ENCODE measurements at regions not wholly inside any gene's neighbourhood (a gene's known extent, or its start where the extent isn't known, plus 50 kb on each side); places are given as distances from the start of the nearest gene placed in this dataset.

DNA sequence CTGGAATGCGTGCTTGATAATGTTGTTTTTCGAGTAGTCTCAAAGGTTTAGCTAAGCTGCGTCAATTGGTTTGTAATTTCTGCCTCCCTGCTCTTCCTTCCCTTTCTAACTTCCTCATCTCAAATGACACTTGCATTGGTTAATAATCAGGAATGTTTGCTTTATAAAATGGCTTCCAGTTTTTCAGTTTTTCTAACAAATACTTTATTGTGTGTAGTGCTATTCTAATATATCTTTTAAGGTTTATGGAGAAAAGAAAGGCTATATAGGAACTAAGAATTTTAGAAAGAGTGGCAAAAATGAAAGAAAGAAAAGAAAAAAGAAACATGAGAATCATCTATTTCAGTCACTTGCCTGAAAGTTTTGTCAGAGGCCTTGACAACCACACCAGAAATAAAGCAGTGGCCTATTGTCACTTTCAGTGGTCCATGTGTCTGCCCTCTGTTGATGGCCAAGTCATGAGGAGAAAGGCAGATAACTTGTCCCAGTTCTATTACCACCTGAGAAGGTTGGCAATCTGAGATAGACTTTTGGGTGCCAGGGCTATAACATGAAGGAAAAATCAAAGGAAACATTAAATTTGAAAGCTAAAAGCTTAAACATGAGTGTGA, 221.9 kb upstream of the KITLG start:
- FAIRE-seq, result no peak

DNA sequence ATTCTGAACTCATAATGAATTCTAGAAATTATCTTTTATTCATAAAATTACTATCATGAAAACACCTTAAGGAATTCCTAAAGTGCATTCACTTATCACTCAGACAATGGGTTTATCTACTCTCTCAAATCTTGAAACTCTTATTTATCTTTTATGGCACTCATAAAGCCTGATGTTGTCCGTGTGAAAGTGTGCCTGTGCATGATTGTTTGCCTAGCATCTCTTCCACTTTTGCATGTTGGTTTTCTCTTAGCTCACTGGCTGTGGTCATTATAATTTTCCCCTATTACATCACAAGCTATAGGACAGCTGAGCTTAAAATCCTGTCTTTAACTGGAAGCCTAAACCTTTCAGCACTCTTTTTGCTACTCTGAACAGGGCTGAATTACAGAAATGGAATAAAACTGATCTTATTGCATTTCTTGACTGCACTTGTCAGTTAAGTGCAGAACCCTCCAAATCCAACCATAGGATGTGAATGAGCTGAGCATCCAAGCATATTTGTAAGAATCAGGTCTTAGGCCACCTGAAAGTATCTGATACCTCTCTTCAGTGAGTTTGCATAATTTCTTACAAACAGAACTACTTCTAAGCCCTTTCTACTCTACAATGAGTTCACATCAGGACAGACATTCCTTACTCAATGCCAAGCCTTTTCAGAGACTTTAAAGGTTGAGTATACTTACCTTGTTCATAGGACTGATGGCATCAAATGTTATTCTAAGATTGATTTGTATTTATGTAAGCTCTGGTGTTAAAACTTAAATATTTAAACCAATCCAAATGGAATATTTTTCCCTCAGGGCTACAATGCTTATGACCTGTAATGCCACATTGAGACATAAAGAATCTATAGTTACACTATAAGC, 221.2 kb upstream of the KITLG start:
- FAIRE-seq, result no peak

DNA sequence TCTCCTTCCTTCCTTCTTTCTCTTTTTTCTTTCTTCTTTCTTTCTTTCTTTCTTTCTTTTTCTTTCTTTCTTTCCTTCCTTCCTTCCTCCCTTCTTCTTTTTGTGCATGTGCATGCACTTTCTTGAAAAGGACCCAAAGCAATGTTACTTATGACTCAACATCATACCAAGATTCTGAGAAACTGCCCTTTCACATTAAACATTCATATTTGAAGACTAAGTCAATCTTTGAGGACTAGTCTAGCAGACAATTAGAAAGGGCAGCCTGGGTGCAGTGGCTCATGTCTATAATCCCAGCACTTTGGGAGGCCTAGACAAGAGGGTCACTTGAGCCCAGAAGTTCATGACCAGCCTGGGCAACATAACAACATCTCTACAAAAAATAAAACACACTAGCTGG, 212.8 kb upstream of the KITLG start:
- FAIRE-seq, result no peak

DNA sequence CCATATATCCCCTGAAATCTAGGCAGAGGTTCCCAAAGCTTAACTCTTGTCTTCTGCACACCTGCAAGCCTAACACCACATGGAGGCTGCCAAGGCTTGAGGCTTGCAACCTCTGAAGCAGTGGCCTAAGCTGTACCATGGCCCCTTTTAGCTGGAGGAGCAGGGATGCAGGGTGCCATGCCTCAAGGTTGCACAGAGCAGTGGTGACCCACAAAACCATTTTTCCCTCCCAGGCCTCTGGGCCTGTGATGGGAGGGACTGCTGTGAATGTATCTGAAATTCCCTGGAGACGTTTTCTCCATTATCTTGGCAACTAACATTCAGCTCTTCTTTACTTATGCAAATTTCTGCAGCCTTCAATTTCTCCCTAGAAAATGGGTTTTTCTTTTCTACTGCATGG, 210.0 kb upstream of the KITLG start:
- no peak for FAIRE-seq

DNA sequence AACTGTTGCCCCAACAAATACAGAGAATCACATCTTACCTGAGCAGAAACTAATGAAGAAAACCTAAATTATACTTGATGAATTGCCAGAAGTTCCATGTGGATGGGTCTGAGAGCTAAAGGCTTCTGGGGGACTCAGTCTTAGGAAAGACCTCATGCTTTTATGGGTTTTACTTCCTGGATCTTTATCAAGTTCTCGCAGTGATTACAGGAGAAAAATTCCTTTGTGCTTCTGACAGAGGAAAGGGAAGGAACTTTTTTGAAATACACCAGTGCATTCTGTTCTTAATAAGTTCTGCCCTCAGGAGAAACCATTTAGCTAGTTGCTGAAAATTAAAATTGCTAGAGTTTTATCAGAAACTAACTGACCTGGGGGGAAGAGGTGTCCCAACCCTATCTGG, 203.9 kb upstream of the KITLG start:
- no peak for FAIRE-seq

DNA sequence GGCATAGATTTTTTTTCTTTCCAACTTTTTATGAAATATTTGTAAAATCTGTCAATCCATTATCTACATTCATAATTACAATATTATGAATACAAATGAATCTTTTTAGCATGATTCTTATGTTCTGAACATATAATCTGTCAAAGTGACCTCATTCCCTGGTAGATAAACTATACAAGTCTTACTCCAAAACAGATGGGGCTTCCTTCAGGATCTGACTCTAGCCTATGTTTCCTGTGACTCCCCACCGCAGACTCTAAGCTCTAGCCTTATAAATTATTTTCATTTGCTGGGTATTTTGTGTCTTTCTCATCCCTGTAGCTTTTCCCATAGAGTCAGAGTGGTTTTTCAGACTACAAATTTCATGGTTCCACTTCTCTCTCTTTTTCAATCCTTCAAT, 202.1 kb upstream of the KITLG start:
- no peak for FAIRE-seq

DNA sequence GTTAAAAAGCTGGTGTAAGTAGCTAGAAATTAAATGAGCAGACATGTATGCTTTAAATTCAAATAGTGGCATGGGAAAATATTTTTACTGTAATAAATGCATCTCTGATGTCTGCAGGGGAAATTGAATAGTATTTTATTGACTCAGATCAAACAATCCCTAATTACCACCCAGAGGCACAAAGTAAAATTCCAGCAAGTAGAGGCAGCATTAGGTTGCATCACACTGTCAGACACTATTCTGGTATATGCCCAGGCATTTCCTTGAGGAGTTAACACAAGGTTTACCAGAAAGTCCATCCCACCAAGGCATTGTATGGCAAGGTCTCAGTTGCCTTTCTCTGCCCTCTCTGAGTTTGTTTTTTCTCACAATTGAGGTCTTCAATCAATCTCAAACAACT, 201.6 kb upstream of the KITLG start:
- no peak for FAIRE-seq

DNA sequence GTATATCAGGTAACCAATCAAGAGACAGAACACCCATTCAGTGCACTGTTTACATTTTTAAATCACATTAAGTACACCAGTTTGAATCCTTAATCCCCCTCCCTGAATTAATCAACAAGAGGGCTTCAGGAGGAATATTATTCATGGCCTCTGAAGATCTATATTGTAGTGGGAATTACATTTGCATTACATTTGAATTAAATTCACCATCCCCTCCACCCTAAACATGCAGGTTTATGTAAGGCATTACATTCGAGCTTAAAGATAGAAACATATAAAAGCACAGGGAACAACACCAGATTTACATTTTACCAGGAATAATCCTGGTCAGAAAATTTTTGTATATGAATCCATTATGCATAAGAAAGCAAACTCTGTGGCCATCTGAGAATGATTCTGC, 197.8 kb upstream of the KITLG start:
- FAIRE-seq, result no peak

DNA sequence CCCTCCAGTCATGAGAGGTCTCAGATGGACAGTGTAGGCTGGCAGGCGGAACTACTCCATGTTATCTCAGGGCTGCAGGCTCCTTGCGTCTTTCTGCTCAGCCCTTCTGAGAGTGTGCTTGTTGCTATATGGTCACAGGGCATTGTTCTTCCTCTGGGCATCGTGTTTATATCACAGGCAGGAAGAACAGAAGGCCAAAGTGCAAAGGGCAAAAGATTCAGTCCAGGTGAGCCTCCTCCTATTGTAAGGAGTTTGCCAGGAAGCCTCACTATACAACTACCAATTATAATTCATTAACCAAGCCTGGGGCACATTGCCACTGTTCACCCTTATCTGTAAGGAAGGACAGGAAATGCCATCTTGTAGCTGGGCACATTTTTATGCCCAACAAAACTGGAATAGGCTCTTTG, 195.5 kb upstream of the KITLG start:
- no peak for FAIRE-seq

DNA sequence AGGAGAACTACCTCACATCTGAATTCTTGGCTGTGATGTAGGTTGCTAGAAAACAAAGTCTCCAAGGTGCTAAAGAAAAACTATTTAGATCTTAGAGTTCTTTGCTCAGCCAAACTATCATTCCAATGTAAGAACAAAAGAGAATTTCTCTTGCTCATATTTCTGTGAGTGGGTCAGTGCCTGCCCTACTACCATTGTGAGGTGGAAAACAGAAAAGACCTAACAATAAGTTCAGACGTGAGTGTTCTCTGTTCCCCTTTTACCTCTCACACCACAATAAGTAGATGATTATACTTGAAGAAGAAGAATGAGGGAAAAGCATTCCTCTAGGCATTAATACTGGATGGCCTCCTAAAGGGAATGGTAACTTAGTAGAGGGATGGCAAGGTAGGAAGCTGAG, 187.4 kb upstream of the KITLG start:
- FAIRE-seq, result no peak

DNA sequence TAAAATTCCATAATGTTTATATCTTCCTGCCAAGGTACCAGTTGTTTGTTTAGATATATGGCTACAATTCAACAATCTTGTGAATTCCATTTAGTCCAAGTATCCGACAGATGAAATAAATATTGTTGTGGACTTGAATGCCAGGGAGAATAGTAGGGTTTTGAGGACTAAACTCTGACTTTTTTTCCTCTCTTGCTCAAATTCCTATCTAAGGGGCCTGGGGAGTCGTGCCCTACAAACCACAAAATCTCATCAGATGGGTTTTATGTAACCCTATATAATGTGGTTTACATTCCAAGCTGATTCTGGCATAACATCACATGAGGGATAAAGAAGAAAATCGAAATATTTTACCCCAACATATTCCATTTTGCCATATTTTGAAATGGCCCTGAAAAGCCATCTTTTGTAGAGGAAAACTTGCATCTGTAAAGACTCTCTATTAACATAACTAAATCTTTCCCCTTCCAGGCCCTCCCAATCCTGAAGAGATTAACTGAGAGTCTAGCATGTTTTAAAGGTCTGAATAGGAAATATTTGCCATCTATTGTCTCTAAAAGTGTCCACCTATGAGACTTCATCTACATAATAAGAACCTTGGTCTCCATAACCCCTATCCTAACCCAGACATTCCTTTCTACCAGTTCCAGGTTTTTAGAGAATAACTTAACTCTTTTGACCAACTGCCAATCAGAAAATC, 184.7 kb upstream of the KITLG start:
- FAIRE-seq, result no peak

DNA sequence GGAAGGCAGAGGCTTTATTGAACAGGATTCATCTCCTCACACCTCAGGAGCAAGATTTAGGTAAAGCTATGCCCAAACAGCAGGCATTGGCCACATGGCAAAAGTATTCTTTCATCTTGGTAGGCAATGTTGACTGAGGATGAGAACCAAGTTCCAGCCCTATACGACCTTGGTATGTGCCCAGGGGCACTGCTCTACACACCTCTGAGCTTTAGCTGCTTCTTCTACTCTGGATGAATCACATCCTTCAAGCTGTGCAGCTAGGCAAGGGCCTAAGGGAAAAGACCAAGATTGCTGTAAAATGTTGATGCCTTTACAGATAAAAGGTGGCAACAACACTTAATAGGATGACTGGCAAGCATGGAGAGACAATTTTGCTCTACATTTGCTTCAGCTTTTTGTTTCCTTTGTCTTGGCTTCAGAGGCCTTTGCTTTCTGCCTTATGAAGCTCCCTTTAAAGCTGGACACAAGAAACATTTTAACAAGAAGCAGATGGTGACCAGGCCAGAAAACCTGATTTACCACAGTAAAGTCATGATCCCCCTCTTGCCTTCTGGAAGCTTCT, 183.3 kb upstream of the KITLG start:
- FAIRE-seq, result no peak

DNA sequence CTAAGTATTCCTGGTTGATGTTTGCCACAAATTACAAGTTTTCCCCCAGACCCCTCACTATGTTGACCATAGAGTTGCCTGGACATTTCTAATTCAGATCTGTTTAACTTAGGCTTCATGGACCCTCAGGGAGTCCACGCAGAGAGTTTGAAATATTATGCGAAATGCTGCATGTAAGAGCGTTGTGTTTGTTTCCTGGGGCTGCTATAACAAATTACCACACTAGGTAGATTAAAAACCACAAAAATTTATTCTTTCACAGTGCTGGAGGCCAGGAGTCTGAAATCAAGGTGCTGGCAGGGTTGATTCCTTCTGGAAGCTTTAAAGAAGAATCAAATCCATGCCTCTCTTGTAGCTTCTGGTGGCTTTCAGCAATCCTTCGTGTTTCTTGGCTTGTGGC, 177.9 kb upstream of the KITLG start:
- FAIRE-seq, result no peak

DNA sequence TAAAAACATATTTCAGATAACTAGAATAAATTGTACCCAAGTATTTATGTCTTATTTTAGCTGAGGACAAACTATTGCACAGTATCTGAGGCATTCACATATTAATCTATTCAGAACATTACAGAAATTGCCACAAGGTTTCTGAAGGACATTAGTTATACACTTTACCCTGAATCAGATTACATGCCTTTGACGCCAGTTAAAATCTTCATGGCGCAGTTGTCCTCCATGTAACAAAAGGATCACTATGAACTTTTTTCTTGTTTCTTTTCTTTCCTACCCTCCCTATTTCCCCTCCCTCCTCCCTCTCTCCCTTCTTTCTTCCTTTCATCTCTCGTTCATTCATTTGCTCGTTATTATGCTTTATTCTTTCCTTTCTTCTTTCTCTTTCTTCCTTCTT, 176.6 kb upstream of the KITLG start:
- FAIRE-seq, result no peak

DNA sequence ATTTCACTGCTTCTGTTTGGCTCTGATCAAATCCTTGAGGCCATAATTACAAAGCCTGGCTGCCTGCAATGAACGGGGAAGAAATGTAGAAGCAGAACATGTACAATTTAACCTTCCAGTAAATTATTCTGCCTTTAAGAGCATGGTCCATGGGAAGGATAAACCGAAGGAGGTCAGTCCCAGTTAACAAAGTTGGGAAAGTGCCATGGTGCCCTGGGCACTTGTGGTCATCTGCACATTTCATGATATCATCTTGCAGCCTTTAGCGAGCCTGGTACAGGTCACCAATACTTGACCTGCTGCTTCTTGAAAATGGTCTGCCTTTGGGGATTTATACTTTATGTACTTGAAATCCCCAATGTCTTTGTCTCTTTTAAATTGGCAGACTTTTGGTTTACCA, 175.9 kb upstream of the KITLG start:
- no peak for FAIRE-seq

DNA sequence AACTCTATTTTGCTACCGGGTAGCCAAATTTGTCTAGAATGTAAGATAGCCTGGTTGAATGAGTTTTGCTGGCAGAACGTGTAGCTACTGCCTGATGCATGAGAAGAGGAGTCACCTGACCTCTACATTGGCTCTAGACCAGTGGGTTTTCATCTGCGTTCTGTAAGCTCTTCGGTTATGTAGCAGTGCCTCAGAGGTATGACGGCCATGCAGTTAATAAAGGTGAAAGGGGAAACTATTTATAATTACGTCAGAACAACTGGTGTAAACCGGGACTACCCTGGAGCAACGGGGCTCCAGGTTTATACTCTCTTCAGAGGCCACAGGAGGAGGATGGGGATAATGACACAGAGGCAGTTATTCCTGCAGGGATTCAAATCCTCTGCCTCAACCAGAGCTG, 173.4 kb upstream of the KITLG start:
- no peak for FAIRE-seq

DNA sequence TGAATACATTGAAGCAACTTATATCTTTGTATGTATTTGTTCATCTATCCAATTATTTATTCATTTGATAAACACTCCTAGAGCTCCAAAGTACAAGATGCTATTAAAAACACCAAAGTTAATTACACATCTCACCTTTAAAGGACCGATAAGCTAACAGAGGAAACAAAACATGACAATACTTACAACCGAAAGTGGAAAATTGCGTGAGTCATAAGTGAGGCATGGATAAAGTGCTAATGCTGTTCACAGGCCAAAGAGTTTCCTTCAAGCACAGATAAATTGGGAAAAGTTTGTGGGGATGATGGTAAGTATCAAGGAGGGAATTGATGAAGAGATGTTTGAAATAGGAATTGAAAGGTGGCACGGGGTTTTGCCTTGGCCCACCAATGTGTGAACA, 172.8 kb upstream of the KITLG start:
- no peak for FAIRE-seq

DNA sequence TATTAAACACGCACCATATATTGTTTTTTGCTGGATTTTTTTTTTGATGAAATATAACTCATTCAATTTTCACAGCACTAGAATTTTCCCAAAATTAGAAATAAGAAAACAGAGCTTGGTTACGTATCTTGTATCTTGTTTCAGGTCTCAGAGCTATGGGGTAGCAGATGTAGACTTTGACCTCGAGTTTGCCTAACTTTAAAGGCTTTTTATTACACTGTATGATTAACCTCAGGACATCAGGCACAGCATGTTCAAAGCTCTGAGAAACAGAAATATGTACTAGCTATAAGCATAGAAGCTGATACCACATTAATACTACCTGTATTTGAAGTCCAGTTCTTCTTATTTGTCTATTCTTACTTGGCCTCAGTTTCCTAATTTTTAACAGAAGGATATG, 171.9 kb upstream of the KITLG start:
- FAIRE-seq, result no peak

DNA sequence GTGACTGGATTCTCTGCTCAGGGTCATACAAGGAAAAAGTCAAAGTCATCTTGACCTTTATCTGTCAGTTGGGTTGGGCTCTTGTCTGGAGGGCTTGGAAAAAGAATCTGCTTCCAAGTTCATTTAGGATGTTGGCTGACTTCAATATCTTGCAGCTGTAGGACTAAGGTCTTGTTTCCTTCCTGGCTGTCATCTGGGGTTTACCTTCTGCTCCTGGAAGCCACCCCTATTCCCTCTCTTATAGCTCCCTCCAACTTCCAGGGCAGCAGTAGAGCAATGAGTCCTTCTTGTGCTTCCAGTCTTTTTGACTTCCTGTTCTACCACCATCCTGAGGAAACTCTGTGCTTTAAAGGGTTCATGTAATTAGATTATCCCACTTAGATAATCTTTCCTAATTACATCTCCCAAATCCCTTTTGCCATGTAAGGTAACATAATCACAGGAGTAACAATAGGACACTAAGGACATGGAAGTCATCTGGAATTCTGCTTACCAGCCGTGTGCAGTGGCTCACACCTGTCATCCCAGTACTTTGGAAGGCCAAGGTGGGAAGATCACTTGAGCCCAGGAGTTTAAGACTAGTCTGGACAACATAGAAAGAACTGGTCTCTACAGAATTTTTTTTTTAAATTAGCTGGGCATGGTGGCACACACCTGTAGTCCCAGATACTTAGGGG, 170.7 kb upstream of the KITLG start:
- FAIRE-seq, result no peak

DNA sequence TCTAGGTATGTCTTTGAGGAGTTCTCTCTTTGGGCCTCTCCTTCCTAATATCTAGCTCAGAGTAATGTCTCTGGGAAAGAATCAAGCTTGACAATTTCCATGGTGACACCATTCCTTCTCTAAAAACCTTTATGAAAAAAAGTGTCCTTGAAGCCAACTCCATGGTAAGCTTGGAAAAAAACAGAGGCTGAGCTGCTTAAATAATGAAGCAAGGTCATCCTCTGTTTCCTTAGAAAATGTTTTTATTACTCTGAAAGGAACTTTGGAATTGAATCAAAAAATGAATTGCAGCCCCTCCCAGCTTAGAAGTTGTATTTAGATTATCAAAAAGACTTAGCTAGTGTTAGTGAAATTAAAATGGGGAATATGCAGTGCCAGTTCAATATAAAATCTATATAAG, 166.1 kb upstream of the KITLG start:
- FAIRE-seq, result no peak

DNA sequence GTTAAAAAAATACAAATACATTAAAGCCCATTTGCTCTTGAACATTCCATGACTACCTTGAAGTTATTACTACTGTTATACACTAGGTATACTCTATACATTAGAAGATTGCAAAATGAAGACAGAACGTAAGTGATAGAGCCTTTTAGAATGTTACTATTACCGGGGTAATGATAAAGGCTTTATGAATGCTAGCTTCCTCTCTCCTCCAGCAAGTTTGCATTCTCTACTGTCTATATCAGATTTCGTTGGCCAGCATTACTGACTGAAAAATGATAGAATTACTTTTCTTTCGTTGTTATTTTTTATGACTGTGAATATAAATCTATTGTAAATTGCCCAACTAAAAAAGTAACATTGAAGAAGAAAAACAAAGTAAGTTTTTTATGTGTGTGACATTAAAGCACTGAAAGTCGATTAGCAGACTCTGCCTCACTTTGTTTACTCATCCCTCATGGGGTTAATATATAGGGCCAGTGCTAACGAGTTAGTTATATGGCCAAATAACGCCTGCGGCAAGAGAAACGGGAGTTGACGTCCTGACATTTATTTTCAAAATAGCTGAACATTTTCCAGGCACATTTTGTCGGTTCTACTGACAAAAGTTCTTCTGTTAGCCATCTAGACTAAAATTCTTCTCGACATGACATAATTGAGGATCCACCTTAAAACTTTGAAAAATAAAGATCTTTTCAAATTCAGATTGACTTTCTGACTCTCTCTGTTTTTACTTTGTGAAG, 163.8 kb upstream of the KITLG start:
- FAIRE-seq, result no peak

DNA sequence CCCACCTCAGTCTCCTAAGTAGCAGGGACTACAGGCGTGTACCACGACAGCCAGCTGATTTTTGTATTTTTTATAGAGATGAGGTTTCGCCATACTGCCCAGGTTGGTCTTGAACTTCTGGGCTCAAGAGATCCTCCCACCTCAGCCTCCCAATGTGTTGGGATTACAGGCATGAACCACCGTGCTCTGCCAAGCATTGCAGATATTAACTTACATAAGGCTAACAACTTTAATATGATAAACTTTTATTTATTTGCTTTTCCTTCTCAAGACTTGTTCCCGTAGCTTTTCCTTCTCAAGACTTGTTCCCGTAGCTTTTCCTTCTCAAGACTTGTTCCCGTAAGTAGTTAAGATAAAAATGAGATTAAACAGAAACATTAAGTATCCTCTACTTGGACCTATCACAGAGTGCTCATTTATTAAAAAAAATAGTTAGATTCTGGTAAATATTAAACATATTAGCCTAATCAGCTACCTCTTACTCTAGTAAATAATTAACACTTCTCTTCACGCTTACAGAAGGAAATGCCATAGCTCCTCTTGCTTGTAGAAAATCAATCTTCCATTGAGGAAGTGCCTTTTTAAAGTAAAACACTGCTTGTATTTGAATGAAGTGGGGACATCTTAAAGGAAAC, 157.7 kb upstream of the KITLG start:
- FAIRE-seq, result no peak
